HG02970 (cell line): ENCODE measurements at regions not wholly inside any gene's neighbourhood (a gene's known extent, or its start where the extent isn't known, plus 50 kb on each side); places are given as distances from the start of the nearest gene placed in this dataset.

Source experiments
- ATAC-seq: cut with Tn5 transposase; IDR thresholded peaks from one replicate; pipeline ENCODE4 v1.9.1; 2021; ENCODE audit warnings: mild to moderate bottlenecking, moderate library complexity, moderate number of reproducible peaks; ENCODE audit not compliant: unreplicated experiment, low FRiP score

DNA sequence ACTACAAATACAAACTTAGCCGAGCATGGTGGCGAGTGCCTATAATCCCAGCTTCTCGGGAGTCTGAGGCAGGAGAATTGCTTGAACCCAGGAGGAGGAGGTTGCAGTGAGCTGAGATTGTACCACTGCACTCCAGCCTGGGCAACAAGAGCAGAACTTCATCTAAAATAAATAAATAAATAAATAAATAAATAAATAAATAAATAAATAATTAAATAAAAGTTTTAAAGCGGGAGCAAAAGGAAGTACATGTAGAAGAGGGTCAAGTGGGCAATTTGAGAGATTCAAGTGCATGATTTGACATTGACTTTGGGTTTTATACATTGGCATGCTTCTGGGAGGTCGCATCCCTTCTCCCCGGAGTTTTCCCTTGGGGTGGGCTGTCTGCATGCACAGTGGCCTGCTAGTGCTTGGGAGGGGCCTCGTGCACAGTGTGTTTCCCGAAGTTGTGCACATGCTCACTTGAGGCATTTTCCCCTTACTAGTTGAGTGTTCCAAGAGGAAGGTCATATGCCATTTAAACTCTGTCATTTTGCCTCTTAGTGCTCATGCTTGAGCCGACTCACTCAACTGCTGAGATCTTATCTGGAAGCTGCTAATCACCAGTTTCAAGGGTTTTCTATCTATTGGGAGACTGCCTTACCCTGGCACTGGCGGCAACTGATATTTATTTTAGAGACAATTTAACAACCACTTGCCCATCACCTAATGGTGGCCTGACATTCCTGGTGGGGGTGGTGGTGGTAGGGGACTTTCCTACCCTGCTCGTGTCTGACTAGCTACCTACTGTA lies 193.2 kb upstream of the MPHOSPH6 start:
- no peak for ATAC-seq

DNA sequence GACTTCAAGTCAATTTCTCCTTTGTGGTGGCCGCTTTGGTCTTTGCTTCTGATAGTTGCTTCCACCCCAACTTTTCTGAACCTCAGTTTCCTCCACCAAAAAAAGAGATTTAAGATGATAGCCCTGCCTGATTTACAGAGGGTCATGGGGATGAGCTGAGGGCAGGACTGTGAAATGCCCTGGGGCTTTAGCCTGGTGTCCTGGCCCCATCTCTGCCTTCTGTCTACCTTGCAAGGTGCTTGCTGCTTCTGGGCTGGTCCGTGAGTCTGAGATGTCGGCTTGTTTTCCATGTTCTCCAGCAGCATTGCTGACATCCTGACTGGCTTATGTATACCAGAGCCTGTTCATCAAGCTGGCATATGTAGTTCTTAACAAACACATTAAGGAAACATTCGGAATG lies 191.9 kb upstream of the MPHOSPH6 start:
- ATAC-seq: no peak

DNA sequence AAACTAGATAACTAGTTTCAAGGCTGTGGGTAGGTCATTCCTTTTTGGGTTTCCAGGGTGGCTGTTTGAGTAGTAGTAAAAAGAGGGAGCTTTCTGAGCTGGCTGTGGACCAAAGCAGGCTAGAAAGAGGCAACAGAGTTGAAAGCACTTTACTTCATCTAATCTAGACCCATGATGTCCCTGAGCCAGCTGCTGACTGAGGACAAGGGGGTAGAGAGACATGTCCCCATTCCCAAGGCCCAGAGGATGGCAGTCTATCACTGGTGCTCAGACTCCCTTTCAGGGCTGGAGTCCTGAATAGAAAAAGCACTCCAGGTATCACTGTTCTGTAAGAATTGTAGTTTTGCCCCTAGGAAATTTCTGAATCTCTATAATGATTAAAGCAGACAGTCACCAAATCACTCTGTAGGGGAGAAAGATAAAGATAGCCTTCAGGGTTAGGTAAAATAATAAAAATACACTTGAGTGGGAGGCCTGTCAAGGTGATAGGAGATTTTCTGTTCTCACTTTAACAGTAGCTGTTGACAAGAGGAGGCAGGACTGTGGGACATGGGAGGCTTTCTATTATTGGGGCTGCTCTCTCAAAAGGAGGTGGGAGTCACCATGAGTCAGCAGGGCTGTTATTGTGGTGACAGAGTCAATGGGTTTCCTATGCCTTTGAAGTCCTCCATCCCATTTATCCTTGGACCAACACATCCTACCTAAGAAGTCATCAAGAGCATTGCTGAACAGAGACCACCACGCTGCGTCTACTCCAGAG lies 190.2 kb upstream of the MPHOSPH6 start:
- ATAC-seq: no peak

DNA sequence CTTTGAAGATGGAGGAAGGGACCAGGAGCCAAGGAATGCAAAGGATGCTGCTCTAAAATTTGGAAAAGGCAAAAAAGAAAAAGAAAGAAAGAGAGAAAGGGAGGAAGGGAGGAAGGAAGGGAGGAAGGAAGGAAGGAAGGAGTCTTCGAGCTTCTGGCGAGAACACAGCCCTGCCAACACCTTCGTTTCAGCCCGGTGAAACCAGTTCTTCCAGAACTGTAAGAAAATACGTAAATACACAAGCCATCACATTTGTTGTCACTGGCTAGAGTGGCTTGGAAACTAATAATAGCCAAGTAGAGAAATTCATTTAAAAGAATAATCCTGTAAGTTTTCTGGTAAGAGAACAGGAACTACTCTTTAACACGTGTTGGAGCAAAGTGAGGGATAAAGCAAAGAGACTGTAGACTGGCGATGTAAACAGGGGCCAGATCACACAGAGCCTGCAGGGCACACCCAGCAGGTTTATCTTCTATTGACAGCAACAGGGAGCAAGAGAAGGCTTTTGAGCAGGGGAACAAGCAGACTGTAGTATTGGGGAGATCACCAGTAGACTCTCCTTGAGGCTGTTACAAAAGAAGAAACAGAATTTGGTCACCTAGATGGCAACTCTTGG lies 188.7 kb upstream of the MPHOSPH6 start:
- no peak for ATAC-seq

DNA sequence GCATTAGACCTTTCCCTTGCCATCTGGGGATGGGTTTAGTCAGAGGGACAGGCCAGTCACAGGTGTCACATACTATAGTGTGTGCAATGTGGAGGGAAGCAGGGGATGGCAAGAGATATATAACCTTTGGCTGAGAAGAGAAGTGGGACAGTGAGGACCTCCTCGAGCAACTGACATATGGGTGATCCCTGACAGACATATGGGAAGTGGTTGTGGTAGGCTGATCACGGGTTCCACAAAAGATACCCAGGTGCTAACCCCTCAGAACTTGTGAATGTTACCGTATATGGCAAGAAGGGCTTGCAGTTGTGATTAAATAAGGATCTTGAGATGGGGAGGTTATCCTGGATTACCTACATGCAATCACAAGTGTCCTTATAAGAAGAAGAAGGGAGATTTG lies 188.1 kb upstream of the MPHOSPH6 start:
- no peak for ATAC-seq

DNA sequence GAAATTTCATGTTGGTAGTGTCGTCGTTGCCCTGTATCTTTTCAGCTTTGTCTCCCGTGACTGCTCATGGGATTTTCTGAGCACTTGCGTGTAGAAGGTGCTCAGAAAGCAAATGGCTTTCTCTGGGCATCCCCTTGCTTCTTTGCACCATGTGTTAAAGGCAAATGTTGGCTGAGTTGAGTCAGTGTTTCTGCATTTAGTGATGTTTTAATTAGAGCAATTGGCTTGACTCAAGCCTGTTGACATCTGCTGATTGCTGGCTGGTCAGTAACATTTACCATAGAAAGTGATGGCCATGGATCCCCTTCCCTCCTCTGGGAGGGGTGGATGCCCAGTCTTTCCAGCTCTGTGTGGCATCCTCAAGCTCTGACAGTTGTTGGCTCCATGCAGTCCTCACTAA lies 187.2 kb upstream of the MPHOSPH6 start:
- ATAC-seq: no peak

DNA sequence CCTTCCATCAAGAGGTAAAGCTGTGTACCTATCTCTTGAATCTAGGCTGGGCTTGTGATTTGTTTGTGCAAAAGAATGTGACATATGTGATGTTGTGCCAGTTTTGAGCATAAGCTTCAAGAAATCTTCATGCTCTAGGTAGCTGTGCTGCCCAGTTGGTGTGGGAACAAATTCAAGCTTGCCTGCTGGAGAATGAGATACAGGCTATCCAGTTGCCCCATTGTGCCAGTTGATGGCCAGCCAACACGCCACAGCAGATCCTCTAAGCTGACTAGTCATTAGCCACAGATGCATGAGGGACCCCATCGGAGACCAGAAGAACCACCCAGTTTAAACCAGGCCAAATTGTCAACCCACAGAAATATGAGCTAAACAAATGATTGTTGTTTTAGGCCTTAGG lies 180.5 kb upstream of the MPHOSPH6 start:
- ATAC-seq: no peak

DNA sequence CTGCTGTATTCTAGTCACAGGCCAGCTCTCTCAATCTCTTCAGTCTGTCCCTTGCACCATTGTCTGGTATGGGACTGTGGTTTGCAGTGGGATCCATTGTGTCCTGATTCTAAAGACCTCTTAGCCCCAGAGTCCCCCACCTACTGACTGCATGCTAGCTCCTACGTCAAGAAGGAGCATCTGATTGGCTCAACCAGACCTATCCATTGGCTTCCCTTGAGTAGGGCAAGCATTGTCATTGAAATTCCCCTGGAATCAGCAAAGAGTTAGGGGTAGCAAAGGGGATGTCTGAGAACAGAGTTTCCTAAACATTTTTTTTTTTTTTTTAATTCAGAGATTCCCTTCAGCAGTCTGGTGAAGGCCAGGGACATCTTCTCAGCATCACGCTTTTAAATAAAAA lies 175.3 kb upstream of the MPHOSPH6 start:
- no peak for ATAC-seq

DNA sequence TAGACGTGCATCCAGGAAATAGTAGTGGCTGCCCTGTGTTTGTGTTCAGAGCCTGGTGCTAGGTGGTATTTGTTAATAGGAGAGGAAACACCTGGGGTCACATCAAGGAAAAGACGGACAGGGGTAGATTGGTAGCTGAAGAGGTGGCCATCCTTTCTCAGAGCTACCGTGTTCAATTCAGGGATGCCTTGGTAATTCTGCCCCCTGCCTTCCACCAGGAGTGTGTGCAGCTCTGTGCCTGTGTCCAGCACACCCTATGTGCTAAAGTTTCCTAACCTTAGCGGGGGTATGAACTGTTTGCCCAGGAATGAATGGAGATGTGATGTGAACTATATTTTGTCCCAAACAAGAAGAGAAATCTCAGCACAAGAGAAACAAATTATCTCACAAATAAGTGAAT lies 174.1 kb upstream of the MPHOSPH6 start:
- no peak for ATAC-seq

DNA sequence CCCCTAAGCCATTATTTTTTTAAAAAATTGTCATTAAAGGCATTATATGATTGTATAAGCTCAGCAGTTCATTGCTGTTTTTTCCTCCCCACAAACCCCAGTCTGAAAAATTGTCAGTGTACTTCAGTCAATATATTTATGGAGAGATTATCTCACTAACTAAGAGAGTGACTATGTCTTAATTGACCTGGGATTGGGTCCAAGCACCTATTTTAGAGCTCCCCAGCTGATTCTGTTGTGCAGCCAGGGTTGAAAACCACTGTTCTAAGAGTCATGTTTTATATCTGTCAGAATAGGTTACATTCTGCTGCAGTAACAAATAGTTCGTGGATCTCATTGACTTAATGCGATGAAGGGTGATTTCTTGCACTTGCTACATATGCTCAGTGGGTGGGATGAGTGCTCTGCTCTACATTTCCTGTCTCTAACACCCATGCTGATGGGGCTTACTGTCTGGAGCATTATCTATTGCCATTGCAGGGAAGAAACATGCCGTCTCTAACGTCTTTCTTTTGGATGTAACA lies 171.2 kb upstream of the MPHOSPH6 start:
- ATAC-seq: no peak

DNA sequence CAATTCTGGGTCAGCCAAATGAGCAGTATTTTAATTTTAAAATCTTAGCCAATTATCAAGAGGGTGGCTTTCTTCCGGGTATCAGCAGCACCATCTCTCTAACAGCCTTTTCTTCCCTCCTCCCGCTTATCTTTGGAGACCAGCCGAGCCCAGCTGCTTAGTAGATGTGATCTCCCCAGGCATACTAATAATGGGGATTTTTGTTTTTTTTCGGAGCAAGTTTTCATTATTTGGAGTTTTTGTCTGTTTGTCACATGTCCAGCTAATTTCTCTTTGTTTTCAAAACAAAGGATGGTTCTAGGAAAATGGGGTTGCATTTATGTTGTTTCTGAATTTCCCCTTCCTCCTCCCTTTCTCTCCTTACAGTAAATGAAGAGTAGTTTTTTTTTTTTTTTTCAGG lies 170.5 kb upstream of the MPHOSPH6 start:
- ATAC-seq: no peak

DNA sequence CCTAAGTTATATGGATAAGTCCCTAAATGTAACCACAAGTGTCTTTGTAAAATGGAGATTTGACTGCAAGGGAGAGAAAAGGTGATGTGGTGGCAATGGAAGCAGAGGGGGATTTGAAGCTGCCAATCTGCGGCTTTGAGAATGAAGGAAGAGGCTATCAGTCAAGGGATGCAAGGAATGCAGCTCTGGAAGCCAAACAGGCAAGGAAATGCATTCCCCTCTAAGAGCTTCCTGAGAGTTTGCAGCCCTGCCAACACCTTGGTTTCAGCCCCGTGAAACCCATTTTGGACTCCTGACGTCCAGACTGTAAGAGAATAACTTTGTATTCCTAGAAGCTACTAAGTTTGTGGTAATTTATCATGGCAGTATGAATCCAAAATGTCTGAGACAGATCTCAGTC lies 167.3 kb upstream of the MPHOSPH6 start:
- ATAC-seq: no peak

DNA sequence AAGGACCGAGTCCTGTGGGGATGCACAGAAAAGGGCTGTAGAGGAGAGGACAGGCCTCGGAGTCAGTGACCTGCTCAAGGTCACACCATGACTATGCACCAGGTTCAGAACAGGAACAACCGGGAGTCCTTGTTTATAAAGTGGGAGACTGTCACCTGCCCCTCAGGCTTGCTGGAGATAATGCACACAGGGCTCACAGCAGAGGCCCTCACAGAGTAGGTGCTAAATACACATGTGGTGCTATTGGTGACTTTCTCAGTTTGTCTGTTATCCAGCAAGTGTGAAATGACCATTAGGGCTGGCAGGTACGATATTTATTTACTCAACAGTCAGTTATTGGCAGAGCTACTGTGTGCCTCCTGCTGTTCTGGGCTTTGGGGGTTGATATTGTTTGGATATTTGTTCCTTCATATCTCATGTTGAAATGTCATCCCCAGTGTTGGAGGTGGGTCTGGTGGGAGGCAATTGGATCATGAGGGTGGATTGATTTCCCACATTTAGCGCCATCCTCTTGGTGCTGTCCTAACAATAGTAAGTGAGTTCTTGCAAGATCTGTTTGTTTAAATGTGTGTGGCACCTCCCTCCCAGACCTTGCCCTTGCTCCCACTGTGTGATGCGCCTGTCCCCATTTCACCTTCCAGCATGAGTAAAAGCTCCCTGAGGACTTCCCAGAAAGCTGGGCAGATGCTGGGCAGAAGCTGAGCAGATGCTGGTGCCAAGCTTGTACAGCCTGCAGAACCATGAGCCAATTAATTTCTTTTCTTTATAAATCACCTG lies 162.1 kb upstream of the MPHOSPH6 start:
- no peak for ATAC-seq

DNA sequence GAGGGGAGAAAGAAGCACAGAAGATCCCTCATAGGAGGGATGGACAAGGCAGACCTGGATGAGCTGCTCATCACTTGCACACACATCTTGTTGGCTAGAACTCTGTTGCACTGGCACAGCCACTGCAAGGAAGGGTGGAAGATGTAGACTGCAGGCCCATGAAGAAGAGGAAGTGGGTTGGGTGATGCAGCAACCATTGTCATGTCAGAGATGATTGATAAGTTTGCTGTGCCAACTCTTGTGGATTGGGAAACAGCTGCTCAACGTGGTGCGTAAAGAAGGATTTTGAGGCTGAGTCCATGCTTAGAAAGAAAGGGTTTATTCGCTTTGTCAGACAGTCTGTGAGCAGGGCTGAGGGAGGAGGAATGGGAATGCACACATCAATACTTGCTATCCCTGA lies 161.4 kb upstream of the MPHOSPH6 start:
- ATAC-seq: no peak

DNA sequence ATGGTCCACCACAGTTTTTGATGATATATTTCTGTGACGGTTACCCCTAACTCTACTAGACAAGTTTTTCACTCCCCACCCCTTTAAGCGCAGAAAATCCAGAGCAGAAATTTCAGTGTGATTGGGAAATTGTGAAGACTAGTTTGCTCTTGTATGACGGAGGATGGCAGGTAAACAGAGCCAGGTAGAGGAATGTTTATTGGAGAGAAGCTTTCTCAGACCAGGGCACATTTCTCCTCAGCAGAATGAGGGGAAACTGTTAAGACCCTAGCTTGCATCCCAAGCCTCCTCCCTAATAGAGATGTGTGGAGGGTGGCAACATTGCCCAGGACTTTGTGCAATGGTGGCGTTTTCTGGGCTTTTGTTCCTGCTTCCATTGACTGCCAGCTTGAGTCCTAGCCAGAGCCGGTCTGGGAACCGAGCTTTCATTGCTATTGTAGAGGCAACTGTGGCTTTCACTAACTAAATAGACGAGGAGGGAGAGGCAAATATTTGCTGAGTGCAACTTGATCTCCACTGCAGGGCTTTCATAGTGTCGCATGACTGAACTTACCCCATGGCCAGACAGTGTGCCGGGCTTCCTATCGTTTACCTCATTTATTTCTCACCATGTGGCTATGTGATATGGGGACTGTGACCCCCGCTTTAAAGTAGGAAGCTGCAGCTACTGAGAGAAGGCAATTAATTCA lies 159.6 kb upstream of the MPHOSPH6 start:
- ATAC-seq: no peak

DNA sequence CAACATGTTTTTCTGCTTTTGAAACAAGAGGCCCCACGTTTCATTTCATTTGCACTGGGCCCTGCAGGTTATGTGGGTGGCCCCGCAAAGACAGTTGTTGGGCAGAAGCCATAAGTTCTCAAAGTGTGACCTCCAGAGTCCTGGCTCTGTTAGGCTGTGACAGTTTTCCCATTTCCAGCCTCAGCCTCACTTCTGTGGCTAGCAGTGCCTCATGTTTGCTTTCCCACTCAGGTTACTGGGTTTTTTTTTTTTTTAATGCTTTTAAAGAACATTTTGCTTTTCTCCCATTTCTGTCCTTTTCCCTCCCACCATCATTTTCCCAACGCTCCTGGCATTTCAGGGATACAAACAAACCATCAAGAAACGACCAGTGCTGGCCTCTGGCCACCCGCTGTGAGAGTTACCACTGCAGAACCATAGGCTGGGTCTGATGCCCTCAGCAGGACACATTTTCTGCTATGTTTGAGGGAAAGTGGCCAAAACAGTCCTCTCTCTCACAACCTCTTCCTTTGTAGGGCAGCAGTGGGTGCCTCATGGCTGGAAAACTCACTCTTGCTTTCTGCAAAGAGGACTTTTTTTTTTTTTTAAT lies 159.0 kb upstream of the MPHOSPH6 start:
- ATAC-seq: no peak

DNA sequence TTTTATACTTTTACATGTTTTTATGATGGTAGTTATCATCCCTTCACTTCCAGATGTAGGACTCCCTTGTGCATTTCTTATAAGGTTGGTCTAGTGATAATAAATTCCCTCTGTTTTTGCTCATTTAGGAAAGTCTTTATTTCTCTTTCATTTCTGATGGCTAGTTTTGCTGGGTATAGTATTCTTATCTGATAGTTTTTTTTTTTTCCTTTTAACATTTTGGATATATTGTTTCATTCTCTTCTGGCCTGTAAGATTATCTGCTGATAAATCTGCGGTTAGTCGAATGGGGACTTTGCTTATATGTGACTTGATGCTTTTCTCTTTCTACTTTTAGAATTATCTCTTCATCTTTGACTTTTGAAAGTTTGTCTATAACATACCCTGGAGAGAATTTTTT lies 153.1 kb upstream of the MPHOSPH6 start:
- no peak for ATAC-seq

DNA sequence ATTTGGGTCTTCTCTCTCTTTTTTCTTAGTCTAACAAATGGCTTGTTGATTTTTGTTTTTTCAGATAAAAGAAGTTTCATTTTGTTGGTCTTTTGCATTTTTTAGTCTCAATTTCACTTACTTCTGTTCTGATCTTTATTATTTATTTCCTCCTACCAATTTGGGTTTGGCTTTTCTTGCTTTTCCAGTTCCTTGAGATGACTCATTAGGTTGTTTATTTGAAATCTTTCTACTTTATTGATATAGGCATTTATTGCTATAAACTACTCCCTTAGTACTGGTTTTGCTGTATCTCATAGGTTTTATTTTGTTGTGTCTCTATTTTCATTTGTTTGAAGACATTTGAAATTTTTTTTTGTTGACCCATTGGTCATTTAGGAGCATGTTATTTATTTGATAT lies 152.2 kb upstream of the MPHOSPH6 start:
- no peak for ATAC-seq

DNA sequence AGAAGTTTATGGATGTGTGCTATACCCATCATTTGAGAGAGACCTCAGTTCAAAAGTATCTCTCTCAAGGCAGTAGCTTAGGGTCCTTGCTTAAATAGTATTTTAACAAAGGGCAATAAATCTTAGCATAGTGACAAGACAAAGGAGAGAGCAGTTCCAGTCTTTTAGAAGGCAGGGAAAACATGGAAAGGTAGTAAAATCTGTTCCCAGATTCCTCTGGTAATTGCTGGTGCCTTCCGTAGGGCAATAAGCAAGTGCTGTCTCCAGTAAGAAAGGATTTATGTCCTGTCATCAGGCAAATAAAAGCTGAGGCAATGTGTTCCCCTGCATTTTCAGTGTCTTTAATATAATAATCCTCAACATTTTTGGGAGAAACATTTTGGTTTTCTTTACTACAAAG lies 149.0 kb upstream of the MPHOSPH6 start:
- ATAC-seq: no peak
